GM12864 (cell line): ENCODE measurements at regions not wholly inside any gene's neighbourhood (a gene's known extent, or its start where the extent isn't known, plus 50 kb on each side); places are given as distances from the start of the nearest gene placed in this dataset.

Source experiments
- DNase-seq: peaks from one replicate; pipeline ENCODE4 v3.0.0-alpha.2; 2011; ENCODE audit warnings: low read depth
- H3K4me3 ChIP-seq: 2 replicates; pipeline ENCODE4 v1.5.1; 2011; ENCODE audit warnings: mild to moderate bottlenecking, low read depth, low read length, control low read depth
- TF ChIP-seq, protein P1 (sequence below): IDR thresholded peaks from 2 replicates; pipeline ENCODE4 v1.5.1; 2011; ENCODE audit warnings: low read depth, mild to moderate bottlenecking, moderate library complexity, low read length, control low read depth, inconsistent platforms; ENCODE audit errors: missing control alignments

DNA sequence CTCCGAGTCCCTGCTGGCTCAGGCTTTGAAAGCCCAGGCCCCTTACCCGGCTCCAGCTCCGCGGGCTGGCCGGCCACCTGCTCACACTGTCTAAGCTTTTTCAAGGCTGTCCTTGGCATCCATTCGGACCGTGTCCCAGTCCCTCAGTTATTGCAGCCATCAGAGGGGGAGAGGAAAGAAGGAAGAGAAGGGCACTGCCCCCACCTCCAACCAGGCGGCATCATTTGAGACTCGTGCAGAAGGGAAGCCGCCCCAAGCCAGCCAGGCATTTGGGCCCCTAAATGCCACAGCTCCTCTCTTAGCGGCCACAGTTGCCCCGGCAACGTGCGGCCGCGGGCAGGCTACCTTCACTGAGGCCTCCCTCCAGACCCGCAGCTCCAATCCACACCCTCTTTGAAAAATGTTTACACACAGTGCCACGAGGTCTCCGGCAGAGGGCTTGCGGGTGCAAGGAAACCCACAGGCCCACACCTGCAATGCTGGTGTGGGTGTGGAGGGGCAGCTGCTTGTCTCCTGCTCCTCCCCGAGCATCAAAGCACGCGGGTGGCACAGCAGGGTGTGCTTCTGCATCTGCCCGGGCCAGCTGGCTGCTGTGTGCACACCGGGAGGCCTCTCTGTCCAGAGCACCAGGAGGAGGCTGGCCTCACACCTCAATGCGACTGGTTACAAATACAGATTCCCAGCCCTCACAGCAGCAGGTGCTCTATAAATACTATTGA, 124.4 kb downstream of the CTTN start:
- TF ChIP-seq, protein P1, sequence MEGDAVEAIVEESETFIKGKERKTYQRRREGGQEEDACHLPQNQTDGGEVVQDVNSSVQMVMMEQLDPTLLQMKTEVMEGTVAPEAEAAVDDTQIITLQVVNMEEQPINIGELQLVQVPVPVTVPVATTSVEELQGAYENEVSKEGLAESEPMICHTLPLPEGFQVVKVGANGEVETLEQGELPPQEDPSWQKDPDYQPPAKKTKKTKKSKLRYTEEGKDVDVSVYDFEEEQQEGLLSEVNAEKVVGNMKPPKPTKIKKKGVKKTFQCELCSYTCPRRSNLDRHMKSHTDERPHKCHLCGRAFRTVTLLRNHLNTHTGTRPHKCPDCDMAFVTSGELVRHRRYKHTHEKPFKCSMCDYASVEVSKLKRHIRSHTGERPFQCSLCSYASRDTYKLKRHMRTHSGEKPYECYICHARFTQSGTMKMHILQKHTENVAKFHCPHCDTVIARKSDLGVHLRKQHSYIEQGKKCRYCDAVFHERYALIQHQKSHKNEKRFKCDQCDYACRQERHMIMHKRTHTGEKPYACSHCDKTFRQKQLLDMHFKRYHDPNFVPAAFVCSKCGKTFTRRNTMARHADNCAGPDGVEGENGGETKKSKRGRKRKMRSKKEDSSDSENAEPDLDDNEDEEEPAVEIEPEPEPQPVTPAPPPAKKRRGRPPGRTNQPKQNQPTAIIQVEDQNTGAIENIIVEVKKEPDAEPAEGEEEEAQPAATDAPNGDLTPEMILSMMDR, result no peak
- H3K4me3 ChIP-seq, result no peak overlapping the region
- DNase-seq, result no peak

- H3K4me3 ChIP-seq, result no peak overlapping the region
- TF ChIP-seq, protein P1, result no peak
- no peak for DNase-seq
Measured at GRCh38 chr11:70523384-70524095, 125.2 kb downstream of the CTTN start.

GRCh38 chr11:70524096-70524922, 126.0 kb downstream of the CTTN start:
- DNase-seq, result no peak
- TF ChIP-seq, protein P1, result no peak
- no peak overlapping the region for H3K4me3 ChIP-seq

DNA sequence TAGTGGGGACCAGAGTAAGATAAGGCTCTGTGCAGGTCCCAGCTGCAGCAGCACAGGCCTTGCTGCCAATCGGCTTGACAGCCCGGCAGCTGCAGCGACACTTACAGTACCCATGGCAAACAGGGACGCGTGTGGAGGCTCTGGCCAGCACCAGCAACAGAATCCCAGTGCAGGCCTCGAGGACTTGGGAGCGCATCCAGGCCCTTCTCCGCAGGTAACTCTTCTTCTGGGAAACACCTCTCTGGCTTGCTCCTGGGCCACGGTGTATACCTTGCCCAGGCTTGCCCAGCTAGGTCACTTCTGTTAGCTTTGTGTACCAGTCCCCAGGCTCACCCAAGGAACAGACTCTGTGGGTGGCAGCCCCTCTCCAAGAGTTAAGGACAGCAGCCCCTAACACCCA, 126.7 kb downstream of the CTTN start:
- TF ChIP-seq, protein P1, result no peak
- no peak for DNase-seq
- no peak overlapping the region for H3K4me3 ChIP-seq

GRCh38 chr11:70525466-70525865, 127.1 kb downstream of the CTTN start:
- no peak overlapping the region for H3K4me3 ChIP-seq
- TF ChIP-seq, protein P1, result no peak
- no peak for DNase-seq

DNA sequence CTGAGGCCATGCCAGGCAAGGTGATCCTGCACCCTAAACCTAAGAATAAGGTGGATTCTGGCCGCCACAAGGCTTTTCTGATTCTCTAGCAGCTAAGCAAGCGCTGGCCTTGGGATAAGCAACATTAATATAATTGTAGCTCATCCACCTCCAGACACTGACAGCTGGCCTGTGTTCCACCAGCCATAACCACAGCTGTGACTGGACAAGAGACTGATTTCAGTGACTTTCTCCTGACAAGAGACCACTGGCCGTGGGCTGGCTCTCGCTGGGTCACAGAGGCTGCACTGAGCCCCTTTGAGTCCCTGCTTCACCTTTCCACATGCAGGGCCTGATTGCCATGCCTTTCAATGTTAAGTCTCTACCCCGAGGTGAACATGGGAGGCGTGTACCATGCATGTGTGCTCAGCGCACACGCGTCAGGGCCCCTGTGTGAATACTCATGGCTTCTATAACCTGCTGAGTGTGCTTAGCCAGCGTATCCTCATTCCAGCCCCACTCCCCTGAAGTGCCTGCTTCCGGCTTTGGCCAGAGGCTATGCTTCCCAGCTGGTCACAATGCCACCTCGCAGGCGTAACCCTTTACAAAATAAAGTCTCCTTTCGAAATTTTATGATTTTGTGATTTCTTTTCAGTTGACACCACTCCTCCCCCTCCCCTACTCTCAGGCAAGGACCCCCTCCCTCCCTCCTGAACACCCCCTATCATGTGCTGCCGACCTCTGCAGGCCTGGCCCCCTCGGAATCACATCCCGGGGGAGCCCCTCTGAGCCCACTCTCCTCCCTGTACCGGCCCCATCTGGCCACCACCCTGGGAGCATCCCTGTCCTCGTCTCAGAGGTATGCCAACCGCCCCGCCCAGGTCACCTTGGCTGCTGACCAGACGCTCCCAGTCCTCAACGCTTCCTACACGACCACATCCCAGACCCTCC, 128.1 kb downstream of the CTTN start:
- TF ChIP-seq, protein P1, result no peak
- no peak overlapping the region for H3K4me3 ChIP-seq
- no peak for DNase-seq
